Heart left ventricle (tissue), 16 donors: ENCODE measurements at regions not wholly inside any gene's neighbourhood (a gene's known extent, or its start where the extent isn't known, plus 50 kb on each side); places are given as distances from the start of the nearest gene placed in this dataset.
"Not testable (repeated sequence)": the region's sequence is repeated elsewhere in the genome, so short reads cannot be mapped to it uniquely, and the experiment has no call there.

Experiments used
- ATAC-seq, 4 donors: fragments of 200-7000 bp; cut with Tn5 transposase; one replicate each; pipeline ENCODE4 v1.9.1; 2020 to 2022; ENCODE audit warnings: moderate library complexity in 4 of 4, mild to moderate bottlenecking in 3 of 4, moderate number of reproducible peaks in 1 of 4
- DNase-seq, 5 donors: peaks; one replicate each; pipeline ENCODE4 v3.0.0-alpha.2; 2020
- H3K27ac ChIP-seq, 12 donors: fragments of 200-600 bp; sonication (generic) in 4 of 12; one replicate each; pipeline versions ENCODE4 v1.5.0 to v1.8.0; 2016 to 2022; ENCODE audit warnings: mild to moderate bottlenecking in 2 of 12
- H3K27me3 ChIP-seq, 9 donors: fragments of 200-600 bp; sonication (generic) in 2 of 9; one replicate each; pipeline versions ENCODE4 v1.5.1 to v1.8.0; 2016 to 2022; ENCODE audit warnings: mild to moderate bottlenecking in 3 of 9
- H3K36me3 ChIP-seq, 9 donors: fragments of 200-600 bp; sonication (generic) in 2 of 9; one replicate each; pipeline versions ENCODE4 v1.5.0 to v1.8.0; 2018 to 2022; ENCODE audit warnings: mild to moderate bottlenecking in 2 of 9
- H3K4me1 ChIP-seq, 12 donors: fragments of 200-600 bp; sonication (generic) in 4 of 12; one replicate each; pipeline versions ENCODE4 v1.5.0 to v1.8.0; 2016 to 2022; ENCODE audit warnings: mild to moderate bottlenecking in 3 of 12
- H3K4me3 ChIP-seq, 12 donors: fragments of 200-600 bp; sonication (generic) in 4 of 12; one replicate each; pipeline versions ENCODE4 v1.5.0 to v1.8.0; 2017 to 2022; ENCODE audit warnings: mild to moderate bottlenecking in 9 of 12, moderate library complexity in 4 of 12
- H3K9me3 ChIP-seq, 12 donors: fragments of 200-600 bp; sonication (generic) in 4 of 12; one replicate each; pipeline versions ENCODE4 v1.5.0 to v1.8.0; 2016 to 2022; ENCODE audit warnings: mild to moderate bottlenecking in 1 of 12
- POLR2A ChIP-seq, 2 donors: fragments of 450-650 bp; IDR thresholded peaks; one replicate each; pipeline ENCODE4 v1.6.1; 2017; ENCODE audit warnings: antibody characterized with exemption in 2 of 2, mild to moderate bottlenecking in 2 of 2, moderate library complexity in 2 of 2
- WGBS, 4 donors: extraction: QIAGEN DNeasy Blood & Tissue Kit in 2 of 4; methylation state at CpG; one replicate each; pipeline versions ENCODE4 v1.1.5 to v1.1.7; 2013 to 2018; 5-methylcytosine and 5-hydroxymethylcytosine counted together
- intact Hi-C, 10 donors: fragments of 100-400 bp; cut with DNase I; formaldehyde crosslinking; loops; one replicate each; pipeline versions ENCODE4 v1.11.1 to v1.14.2; 2022
- TF ChIP-seq, protein P1 (sequence below), 12 donors: fragments of 200-600 bp; sonication (generic) in 4 of 12; IDR thresholded peaks; one replicate each; pipeline versions ENCODE4 v1.5.0 to v1.8.0; 2018 to 2022; ENCODE audit warnings: antibody characterized with exemption in 12 of 12, mild to moderate bottlenecking in 5 of 12
- donor health status: ischemic (EF 13 %, LVEDD 7.1; RV severe dilation, severe dysfunction).
- donor health status: healthy with polysubstance abuse.
- donor health status: DM: no; HTN: yes; CAD: no.
- donor health status: DM: no; HTN: no; CAD: no.
- donor health status: ischemic (EF 25% LVEDD 6.9; RV normal size, moderate dysfunction).
- donor health status: ischemic (EF 25% LVEDD 5.7; RV mildly dilated, moderate dysfunction).
- donor health status: healthy.
- donor health status: DM: yes; HTN: yes; CAD: no.
- donor health status: ischemic (EF 35%, LVEDD 5.7; RV mildly dilated, moderate dysfunction).
- donor health status: nonischemic (EF 11% LVEDD 7.7; RV severe dilation, severe dysfunction).
- donor health status: DM: yes; HTN: yes; CAD: no.
- donor health status: PGD.
- donor health status: ischemic (EF 29% LVEDD 5.4; RV normal size, mild dysfunction).
- donor health status: nonischemic (EF 23%, LVEDD 6.1; RV moderate dilation, normal function).

DNA sequence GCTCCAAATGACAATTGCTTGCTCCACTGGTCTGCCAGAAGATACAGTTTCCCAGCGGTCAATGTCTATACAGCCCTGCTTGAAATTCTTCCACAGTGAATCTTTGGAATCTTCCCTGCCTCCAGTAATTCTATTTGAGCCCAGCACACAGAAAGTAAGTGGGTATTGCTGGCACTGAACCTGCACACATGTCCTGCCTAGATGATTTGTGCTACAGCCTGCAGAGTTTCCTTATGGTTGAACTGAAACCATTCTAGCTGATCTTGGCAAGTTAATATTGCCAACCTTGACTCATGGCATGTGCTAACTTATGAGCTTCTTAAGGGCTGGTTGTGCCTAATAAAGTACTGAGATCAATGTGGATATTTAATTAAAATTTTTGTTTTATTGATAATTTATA is 553.8 kb upstream of the GNPDA2 start:
- Histone ChIP-seq H3K36me3 (no peaks in the 10 kb centered on the region), H3K4me1 (no peaks in the 10 kb centered on the region), H3K27ac (no peak overlapping the region), H3K27me3 (no peaks in the 10 kb centered on the region), H3K4me3 (no peak overlapping the region), H3K9me3 (no peaks in the 10 kb centered on the region)
- no peak for ATAC-seq
- intact Hi-C loops, result no loop called here
- 80 to 93% (median 85%) methylated on average over 1 of the region's 1 CpG for WGBS, 4 donors
- TF ChIP-seq, protein P1, sequence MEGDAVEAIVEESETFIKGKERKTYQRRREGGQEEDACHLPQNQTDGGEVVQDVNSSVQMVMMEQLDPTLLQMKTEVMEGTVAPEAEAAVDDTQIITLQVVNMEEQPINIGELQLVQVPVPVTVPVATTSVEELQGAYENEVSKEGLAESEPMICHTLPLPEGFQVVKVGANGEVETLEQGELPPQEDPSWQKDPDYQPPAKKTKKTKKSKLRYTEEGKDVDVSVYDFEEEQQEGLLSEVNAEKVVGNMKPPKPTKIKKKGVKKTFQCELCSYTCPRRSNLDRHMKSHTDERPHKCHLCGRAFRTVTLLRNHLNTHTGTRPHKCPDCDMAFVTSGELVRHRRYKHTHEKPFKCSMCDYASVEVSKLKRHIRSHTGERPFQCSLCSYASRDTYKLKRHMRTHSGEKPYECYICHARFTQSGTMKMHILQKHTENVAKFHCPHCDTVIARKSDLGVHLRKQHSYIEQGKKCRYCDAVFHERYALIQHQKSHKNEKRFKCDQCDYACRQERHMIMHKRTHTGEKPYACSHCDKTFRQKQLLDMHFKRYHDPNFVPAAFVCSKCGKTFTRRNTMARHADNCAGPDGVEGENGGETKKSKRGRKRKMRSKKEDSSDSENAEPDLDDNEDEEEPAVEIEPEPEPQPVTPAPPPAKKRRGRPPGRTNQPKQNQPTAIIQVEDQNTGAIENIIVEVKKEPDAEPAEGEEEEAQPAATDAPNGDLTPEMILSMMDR (IDR thresholded peaks at IDR 0.05), result no peak
- no peak for TF ChIP-seq POLR2A (IDR thresholded peaks at IDR 0.05)
- DNase-seq, result no peak

DNA sequence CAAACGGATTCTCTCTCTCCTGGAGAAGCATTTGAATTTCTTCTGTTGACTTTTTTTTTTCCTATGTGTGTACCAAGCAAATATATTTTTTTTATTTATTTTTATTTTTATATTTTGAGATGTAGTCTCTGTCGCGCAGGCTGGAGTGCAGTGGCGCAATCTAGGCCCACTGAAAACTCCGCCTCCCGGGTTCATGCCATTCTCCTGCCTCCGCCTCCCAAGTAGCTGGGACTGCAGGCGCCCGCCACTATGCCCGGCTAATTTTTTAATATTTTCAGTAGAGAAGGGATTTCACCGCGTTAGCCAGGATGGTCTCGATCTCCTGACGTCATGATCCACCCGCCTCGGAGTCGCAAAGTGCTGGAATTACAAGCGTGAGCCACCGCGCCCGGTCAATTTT is 549.5 kb upstream of the GNPDA2 start:
- Histone ChIP-seq H3K27ac (no peak overlapping the region), H3K9me3 (peaks cover 0 to 5% (median 0%) of the 10 kb centered on the region in 12 donors), H3K4me3 (no peak overlapping the region), H3K27me3 (no peaks in the 10 kb centered on the region), H3K36me3 (no peaks in the 10 kb centered on the region), H3K4me1 (no peaks in the 10 kb centered on the region)
- intact Hi-C loops, result no loop called here
- TF ChIP-seq POLR2A (IDR thresholded peaks at IDR 0.05), result no peak
- TF ChIP-seq, protein P1 (IDR thresholded peaks at IDR 0.05), result no peak
- ATAC-seq, result no peak
- DNase-seq, result peak in 1 of 5 donors; percentile 37
- 91 to 93% (median 92%) methylated on average over 21 of the region's 21 CpGs for WGBS, 4 donors

DNA sequence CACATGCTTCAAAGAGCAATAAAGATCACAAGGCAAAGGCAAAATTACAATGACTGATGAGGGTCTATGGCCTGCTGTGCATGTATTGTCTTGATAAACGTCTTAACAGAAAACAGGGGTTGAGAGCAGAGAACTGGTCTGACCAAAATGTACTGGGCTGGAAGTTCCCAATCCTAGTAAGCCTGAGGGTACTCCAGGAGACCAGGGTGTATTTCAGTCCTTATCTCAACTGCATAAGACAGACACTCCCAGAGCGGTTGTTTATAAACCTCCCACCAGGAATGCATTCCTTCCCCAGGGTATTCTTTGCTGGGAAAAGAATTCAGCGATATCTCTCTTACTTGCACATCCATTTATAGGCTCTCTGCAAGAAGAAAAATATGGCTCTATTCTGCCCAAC is 521.8 kb upstream of the GNPDA2 start:
- peaks cover 0 to 13% (median 0%) of the 10 kb centered on the region in 12 donors for H3K9me3 ChIP-seq
- H3K27me3 ChIP-seq, ATAC-seq, H3K4me3 ChIP-seq, H3K36me3 ChIP-seq, intact Hi-C loops, DNase-seq, H3K27ac ChIP-seq, H3K4me1 ChIP-seq: not testable (repeated sequence)
- WGBS, 4 donors, result 46 to 64% (median 59%) methylated on average over 3 of the region's 3 CpGs

DNA sequence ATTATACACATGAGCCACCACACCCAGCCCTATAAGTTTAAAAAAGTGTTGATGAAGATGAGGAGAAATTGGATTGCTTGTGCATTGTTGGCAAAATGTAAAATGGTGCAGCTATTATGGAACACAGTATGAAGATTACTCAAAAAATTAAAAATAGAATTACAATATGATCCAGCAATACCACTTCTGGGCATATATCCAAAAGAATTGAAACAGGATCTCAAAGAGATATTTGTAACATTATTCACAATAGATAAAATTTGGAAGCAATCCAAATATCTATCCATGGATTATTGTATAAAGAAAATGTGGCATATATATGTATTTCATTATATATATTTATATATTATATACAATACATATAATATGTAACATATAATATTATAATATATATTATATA is 515.6 kb upstream of the GNPDA2 start:
- intact Hi-C loops, result no loop called here
- Histone ChIP-seq H3K27me3 (no peaks in the 10 kb centered on the region), H3K4me1 (peaks cover 0 to 3% (median 0%) of the 10 kb centered on the region in 12 donors), H3K9me3 (peaks cover 0 to 18% (median 0%) of the 10 kb centered on the region in 12 donors), H3K4me3 (no peak overlapping the region), H3K27ac (no peak overlapping the region), H3K36me3 (no peaks in the 10 kb centered on the region)
- TF ChIP-seq POLR2A (IDR thresholded peaks at IDR 0.05), result no peak
- TF ChIP-seq, protein P1 (IDR thresholded peaks at IDR 0.05), result no peak
- ATAC-seq, result no peak
- DNase-seq, result no peak

DNA sequence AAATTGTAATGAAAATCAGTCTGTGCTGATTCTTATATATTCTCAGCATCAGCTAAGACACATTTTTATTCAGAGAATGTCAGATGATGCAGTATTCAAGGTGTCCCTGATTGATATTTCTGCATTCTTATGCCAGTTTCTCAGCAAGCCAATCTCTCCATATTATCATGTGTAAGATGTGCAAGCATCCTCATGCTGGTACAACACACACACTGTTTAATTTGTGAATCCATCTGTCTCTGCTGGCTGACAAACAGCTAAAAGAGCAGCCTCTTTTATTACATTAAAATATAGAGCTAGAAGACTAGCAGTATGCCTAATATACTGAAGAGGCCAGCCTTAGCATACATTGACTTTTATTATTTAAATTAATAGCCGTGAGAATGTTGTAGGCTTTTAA is 502.9 kb upstream of the GNPDA2 start:
- ATAC-seq, result no peak
- H3K9me3 ChIP-seq, result peaks cover 0 to 12% (median 0%) of the 10 kb centered on the region in 12 donors
- H3K36me3 ChIP-seq, result no peaks in the 10 kb centered on the region
- no peaks in the 10 kb centered on the region for H3K4me1 ChIP-seq
- H3K4me3 ChIP-seq, result no peak overlapping the region
- no peak overlapping the region for H3K27ac ChIP-seq
- no peak for DNase-seq
- intact Hi-C loops, result no loop called here
- H3K27me3 ChIP-seq, result no peaks in the 10 kb centered on the region
- TF ChIP-seq, protein P1 (IDR thresholded peaks at IDR 0.05), result no peak
- TF ChIP-seq POLR2A (IDR thresholded peaks at IDR 0.05), result no peak
- 73 to 75% (median 74%) methylated on average over 1 of the region's 1 CpG for WGBS, 4 donors
